ENCODE measurements at regions not wholly inside any gene's neighbourhood (a gene's known extent, or its start where the extent isn't known, plus 50 kb on each side); places are given as distances from the start of the nearest gene placed in this dataset.

GRCh38 chr5:174392892-174393291 lies 331.5 kb upstream of the MSX2 start:
- TF ChIP-seq POLR2AphosphoS5 (IDR thresholded peaks at IDR 0.05; ENCODE audit: low read depth, low read length) (no peak), TAF1 (IDR thresholded peaks at IDR 0.05; ENCODE audit: borderline replicate concordance, low read depth, low read length) (no peak), POLR2A (IDR thresholded peaks at IDR 0.05; ENCODE audit: low read depth, low read length) (no peak)

Data from GM12892 (cell line).